Muscle of leg (tissue), 3 donors: ENCODE measurements at regions not wholly inside any gene's neighbourhood (a gene's known extent, or its start where the extent isn't known, plus 50 kb on each side); places are given as distances from the start of the nearest gene placed in this dataset.
"Not testable (repeated sequence)": the region's sequence is repeated elsewhere in the genome, so short reads cannot be mapped to it uniquely, and the experiment has no call there.

Experiments used
- DNase-seq: peaks from one replicate; pipeline ENCODE4 v3.0.0; 2013
- H3K27ac ChIP-seq: one replicate; pipeline ENCODE4 v1.5.1; 2013; ENCODE audit warnings: mild to moderate bottlenecking, low read length, control low read depth
- H3K27me3 ChIP-seq: one replicate; pipeline ENCODE4 v1.6.1; 2013; ENCODE audit warnings: low read length; ENCODE audit not compliant: control insufficient read depth, insufficient read depth
- H3K36me3 ChIP-seq: one replicate; pipeline ENCODE4 v1.6.1; 2013; ENCODE audit warnings: low read length; ENCODE audit not compliant: control insufficient read depth, insufficient read depth
- H3K4me1 ChIP-seq: one replicate; pipeline ENCODE4 v1.6.1; 2013; ENCODE audit warnings: low read length; ENCODE audit not compliant: control insufficient read depth, insufficient read depth
- H3K4me3 ChIP-seq: one replicate; pipeline ENCODE4 v1.5.1; 2013; ENCODE audit warnings: low read length, control low read depth
- H3K9me3 ChIP-seq: replicated peaks from 2 replicates; pipeline ENCODE4 v1.6.1; 2013; ENCODE audit warnings: low read depth, low read length; ENCODE audit not compliant: control insufficient read depth
- WGBS: methylation state at CpG from one replicate; pipeline ENCODE4 v1.1.5; 2013; ENCODE audit warnings: missing lambda C conversion rate; ENCODE audit not compliant: insufficient coverage; 5-methylcytosine and 5-hydroxymethylcytosine counted together

- DNase-seq: no peak
- Histone ChIP-seq H3K27ac (no peak overlapping the region), H3K4me3 (no peak overlapping the region), H3K9me3 (no peaks in the 10 kb centered on the region), H3K4me1 (no peaks in the 10 kb centered on the region), H3K36me3 (no peaks in the 10 kb centered on the region), H3K27me3 (no peaks in the 10 kb centered on the region)
- WGBS: no CpG with 5 or more reads among the region's 1 CpG
Measured at GRCh38 chr9:27799326-27799725, 226.0 kb upstream of the C9orf72 start.

GRCh38 chr9:27800159-27800558, 226.9 kb upstream of the C9orf72 start:
- WGBS: no CpG with 5 or more reads among the region's 1 CpG
- Histone ChIP-seq H3K9me3 (no peaks in the 10 kb centered on the region), H3K4me1 (no peaks in the 10 kb centered on the region), H3K4me3 (no peak overlapping the region), H3K27me3 (no peaks in the 10 kb centered on the region), H3K36me3 (no peaks in the 10 kb centered on the region), H3K27ac (no peak overlapping the region)
- no peak for DNase-seq

GRCh38 chr9:27800692-27801370, 227.6 kb upstream of the C9orf72 start:
- DNase-seq: no peak
- Histone ChIP-seq H3K4me1 (no peaks in the 10 kb centered on the region), H3K27me3 (no peaks in the 10 kb centered on the region), H3K9me3 (no peaks in the 10 kb centered on the region), H3K27ac (no peak overlapping the region), H3K36me3 (no peaks in the 10 kb centered on the region), H3K4me3 (no peak overlapping the region)
- no CpG with 5 or more reads among the region's 2 CpGs for WGBS

DNA sequence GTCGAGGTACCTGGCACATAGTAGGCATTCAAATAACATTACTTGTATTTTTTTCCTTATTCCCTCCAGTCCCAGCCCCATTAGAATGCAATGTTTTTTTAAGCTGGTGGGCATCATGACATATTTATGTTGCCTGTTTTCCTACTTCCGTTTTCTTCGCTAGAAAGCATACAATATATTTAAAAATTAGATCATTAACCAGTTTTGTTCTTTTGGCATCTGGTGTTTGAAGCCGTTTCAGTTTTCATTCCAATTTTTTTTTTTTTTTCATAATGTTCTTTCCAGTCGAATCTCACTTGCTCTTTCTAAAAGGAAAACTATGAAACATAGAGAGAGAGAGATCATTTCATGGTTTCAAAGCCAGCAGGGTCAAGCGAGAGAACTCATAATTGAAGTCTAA, 228.3 kb upstream of the C9orf72 start:
- DNase-seq: peak; percentile 32
- H3K9me3 ChIP-seq: no peaks in the 10 kb centered on the region
- no peaks in the 10 kb centered on the region for H3K27me3 ChIP-seq
- no peaks in the 10 kb centered on the region for H3K4me1 ChIP-seq
- WGBS: no CpG with 5 or more reads among the region's 6 CpGs
- H3K27ac ChIP-seq: no peak overlapping the region
- H3K4me3 ChIP-seq: no peak overlapping the region
- H3K36me3 ChIP-seq: no peaks in the 10 kb centered on the region

GRCh38 chr9:27802418-27802817, 229.1 kb upstream of the C9orf72 start:
- no peak for DNase-seq
- no peak overlapping the region for H3K4me3 ChIP-seq
- H3K9me3 ChIP-seq: no peaks in the 10 kb centered on the region
- no peaks in the 10 kb centered on the region for H3K36me3 ChIP-seq
- H3K27ac ChIP-seq: no peak overlapping the region
- WGBS: 85% methylated on average over 2 of the region's 3 CpGs
- no peaks in the 10 kb centered on the region for H3K4me1 ChIP-seq
- H3K27me3 ChIP-seq: no peaks in the 10 kb centered on the region

GRCh38 chr9:27808864-27809263, 235.6 kb upstream of the C9orf72 start:
- Histone ChIP-seq H3K4me3 (no peak overlapping the region), H3K4me1 (no peaks in the 10 kb centered on the region), H3K9me3 (no peaks in the 10 kb centered on the region), H3K27me3 (no peaks in the 10 kb centered on the region), H3K36me3 (no peaks in the 10 kb centered on the region), H3K27ac (no peak overlapping the region)
- WGBS: 79% methylated on average over 4 of the region's 4 CpGs
- no peak for DNase-seq

DNA sequence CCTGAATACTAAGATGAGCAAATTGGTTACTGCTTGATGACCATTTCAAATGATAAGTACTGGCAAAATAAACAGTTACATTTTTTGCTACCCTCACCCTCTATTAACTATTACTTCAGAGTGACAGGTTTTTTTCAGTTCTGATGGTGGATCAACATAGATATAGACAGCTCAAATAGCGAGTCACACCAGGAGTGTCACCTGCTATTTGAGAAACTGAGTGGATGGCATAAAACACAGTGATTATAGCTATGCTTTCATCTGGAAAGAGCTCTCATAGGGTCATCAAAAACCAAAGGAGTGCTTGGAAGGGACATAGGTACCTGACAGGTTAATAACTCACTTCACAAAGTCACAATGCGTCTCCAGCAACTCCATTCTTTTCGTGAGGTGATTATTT, 244.5 kb upstream of the C9orf72 start:
- no peak for DNase-seq
- WGBS: no CpG with 5 or more reads among the region's 3 CpGs
- no peak overlapping the region for H3K4me3 ChIP-seq
- no peaks in the 10 kb centered on the region for H3K36me3 ChIP-seq
- H3K9me3 ChIP-seq: no peaks in the 10 kb centered on the region
- H3K4me1 ChIP-seq: no peaks in the 10 kb centered on the region
- H3K27ac ChIP-seq: no peak overlapping the region
- H3K27me3 ChIP-seq: no peaks in the 10 kb centered on the region

DNA sequence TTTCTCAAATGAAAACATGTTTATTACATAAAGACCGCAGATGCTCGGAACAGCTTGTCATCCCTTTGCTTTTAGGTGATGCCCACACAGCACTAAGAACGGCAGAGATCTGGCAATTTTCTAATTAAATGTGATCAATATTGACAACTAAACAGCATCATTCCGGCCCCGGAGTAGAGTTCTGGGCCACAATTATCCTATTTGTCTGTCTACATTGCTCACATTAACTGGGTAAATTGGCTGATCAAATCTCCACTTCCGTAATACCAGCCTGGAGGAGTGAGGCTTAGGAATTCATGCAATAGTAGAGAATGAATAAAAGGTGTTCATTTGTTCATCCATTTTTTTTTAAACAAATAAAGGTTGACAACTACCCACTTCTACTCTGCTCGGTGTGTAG, 245.1 kb upstream of the C9orf72 start:
- H3K27me3 ChIP-seq: no peaks in the 10 kb centered on the region
- H3K4me3 ChIP-seq: no peak overlapping the region
- no peaks in the 10 kb centered on the region for H3K4me1 ChIP-seq
- no peak for DNase-seq
- no peak overlapping the region for H3K27ac ChIP-seq
- no peaks in the 10 kb centered on the region for H3K36me3 ChIP-seq
- H3K9me3 ChIP-seq: no peaks in the 10 kb centered on the region
- no CpG with 5 or more reads among the region's 7 CpGs for WGBS

DNA sequence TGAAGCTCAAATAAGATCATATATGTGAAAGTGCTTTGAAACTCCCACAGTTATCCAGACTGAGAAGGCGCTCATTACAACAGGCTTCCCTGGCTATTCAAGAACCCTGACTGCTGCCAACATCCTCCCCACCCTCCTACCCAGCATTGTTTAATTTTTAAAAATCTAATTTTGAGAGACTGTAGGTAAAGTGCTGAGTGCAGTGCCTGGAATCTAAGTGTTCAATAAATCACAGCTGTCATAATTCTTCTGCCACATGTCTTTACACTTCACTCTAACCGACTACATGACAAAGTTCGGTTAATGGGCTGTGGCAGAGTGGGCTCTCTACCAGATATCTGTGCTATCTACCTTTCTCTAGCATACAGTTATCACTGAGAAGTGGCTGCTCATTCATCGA, 255.6 kb upstream of the C9orf72 start:
- Histone ChIP-seq H3K27ac (no peak overlapping the region), H3K9me3 (no peaks in the 10 kb centered on the region), H3K4me1 (no peaks in the 10 kb centered on the region), H3K4me3 (no peak overlapping the region), H3K27me3 (no peaks in the 10 kb centered on the region), H3K36me3 (no peaks in the 10 kb centered on the region)
- WGBS: 54% methylated on average over 2 of the region's 4 CpGs
- DNase-seq: no peak

- no peak for DNase-seq
- Histone ChIP-seq H3K27ac (no peak overlapping the region), H3K36me3 (no peaks in the 10 kb centered on the region), H3K9me3 (no peaks in the 10 kb centered on the region), H3K4me1 (no peaks in the 10 kb centered on the region), H3K4me3 (no peak overlapping the region), H3K27me3 (no peaks in the 10 kb centered on the region)
- WGBS: no CpG with 5 or more reads among the region's 1 CpG
Measured at GRCh38 chr9:27829621-27830020, 256.3 kb upstream of the C9orf72 start.

GRCh38 chr9:27832108-27832507, 258.8 kb upstream of the C9orf72 start:
- WGBS: no CpG with 5 or more reads among the region's 3 CpGs
- H3K4me3 ChIP-seq, H3K9me3 ChIP-seq, H3K27me3 ChIP-seq, H3K36me3 ChIP-seq, H3K4me1 ChIP-seq, H3K27ac ChIP-seq, DNase-seq: not testable (repeated sequence)
